ENCODE measurements at regions not wholly inside any gene's neighbourhood (a gene's known extent, or its start where the extent isn't known, plus 50 kb on each side); places are given as distances from the start of the nearest gene placed in this dataset.

- no peak for TF ChIP-seq CTCF (IDR thresholded peaks at IDR 0.05)
- no peak for TF ChIP-seq POLR2A (IDR thresholded peaks at IDR 0.05)
Measured at GRCh38 chr9:113649855-113650206, 186.3 kb downstream of the RGS3 start.

Data from suprapubic skin (tissue), 3 donors.